Activated CD4-positive, alpha-beta T cell treated with anti-CD3 and anti-CD28 coated beads, Interleukin-2, Interleukin-4, amounts not matched to agents 100 ng/mL and 50 ng/mL, durations not matched to agents 16 hours and 8 hours (primary cell): ENCODE measurements at regions not wholly inside any gene's neighbourhood (a gene's known extent, or its start where the extent isn't known, plus 50 kb on each side); places are given as distances from the start of the nearest gene placed in this dataset.

Source experiments
- DNase-seq: peaks from one replicate; pipeline ENCODE4 v3.0.0-alpha.2; 2020; ENCODE audit warnings: low spot score

DNA sequence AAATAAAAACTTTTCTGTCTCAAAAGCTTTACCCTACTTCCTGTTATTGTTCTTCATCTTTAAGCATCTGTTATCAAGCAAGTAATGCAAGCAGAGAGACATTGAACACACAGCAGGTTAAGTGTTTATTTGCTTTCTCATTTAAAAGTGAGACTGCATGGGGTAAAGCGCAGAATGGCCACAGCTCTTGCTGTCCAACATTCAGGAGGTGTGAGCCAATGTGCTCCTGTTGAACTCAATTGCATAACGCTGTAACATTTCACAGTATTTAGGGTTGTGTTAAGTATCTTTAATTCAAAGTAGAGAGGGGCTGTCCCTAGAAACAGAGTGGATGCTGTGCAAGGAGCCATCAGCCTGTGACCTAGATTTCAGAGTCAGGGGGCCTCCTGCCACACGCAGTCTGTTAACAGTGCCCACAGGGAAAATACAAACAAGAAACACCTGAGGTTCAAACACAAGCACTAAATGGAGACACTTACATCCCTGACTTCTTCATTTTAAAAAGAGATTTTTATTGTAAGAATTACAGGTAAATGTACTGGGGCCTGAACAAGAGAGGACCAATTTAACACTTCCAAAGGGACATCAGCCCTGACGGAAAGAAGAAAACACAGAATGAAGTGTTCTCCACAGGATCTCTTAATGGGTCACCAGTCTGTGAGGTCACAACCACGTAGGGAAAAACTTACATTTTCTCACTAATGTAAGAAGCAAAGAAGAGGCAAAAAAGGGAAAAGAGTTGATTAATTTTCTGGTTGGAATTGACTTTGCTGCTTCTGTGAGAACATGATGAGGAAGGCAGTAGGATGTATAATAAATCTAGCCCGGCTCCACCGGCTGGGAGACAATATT, 815.1 kb downstream of the VGLL3 start:
- no peak for DNase-seq

DNA sequence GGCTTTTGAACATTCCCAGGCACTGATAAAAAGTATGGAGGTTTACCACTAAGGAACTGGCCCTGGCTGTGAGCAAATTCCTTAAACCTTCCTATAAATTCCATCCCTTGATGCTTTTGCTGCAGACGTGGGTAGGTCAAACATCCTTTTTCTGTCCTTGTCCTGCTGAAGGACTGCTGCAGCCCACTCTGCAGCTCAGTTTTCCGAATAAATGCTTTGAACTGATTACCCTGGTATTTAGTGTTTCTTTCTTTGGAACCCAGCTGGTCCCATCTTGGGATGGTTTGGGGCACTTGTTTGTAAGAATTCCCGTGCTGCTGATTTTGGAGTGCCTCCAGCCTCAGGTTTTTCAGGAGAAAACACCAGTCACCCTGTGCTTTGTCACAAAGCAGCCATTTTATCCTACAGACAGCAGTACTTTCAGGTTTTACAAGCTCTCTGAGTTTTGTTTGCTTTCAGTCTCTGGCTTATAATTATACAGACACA, 815.9 kb downstream of the VGLL3 start:
- DNase-seq: no peak

GRCh38 chr3:86173401-86173800, 817.5 kb downstream of the VGLL3 start:
- DNase-seq: no peak

DNA sequence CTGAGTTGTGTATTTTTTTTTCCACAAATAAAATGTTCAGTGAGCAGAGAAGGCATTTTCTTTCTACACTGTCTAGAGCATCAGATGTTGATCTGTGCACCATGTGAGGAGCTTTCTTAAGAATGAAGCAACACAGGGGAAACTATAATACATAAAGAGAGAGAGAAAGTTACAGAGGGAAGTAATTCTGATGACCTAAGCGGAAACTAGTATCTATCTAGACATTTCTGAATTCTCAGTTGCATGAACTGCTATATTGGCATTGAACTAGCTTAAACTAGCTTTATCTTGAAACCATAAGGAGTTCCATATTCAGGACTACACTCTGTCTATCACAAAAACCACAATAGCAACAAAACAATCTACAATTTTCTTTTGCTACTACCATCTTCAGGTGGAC, 822.4 kb downstream of the VGLL3 start:
- DNase-seq: no peak

DNA sequence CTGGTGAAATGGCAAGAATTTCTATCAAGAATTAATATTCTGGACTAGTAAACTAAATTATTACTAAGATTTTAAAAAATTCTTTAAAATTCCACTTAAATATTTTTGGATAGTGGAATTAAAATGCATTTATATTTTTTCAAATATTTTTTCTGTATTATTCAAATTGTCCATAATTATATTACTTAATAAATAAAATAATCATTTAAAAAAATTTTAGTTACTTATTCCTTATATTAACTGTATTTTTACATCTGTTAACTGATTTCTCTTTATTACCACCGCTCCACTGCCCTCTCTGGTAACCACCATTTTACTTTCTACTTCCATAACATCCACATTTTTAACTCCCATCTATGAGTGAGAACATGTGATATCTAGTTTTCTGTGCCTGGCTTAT, 828.4 kb downstream of the VGLL3 start:
- DNase-seq: no peak

GRCh38 chr3:86161493-86161892, 829.5 kb downstream of the VGLL3 start:
- no peak for DNase-seq

- DNase-seq: no peak
Measured at GRCh38 chr3:86152620-86153019, 838.3 kb downstream of the VGLL3 start.

GRCh38 chr3:86149054-86149453, 841.9 kb downstream of the VGLL3 start:
- DNase-seq: no peak

GRCh38 chr3:86147119-86147518, 843.8 kb downstream of the VGLL3 start:
- DNase-seq: no peak

- no peak for DNase-seq
Measured at GRCh38 chr3:86126552-86126951, 864.4 kb downstream of the VGLL3 start.
